ENCODE measurements at regions not wholly inside any gene's neighbourhood (a gene's known extent, or its start where the extent isn't known, plus 50 kb on each side); places are given as distances from the start of the nearest gene placed in this dataset.
"Not testable (repeated sequence)": the region's sequence is repeated elsewhere in the genome, so short reads cannot be mapped to it uniquely, and the experiment has no call there.

DNA sequence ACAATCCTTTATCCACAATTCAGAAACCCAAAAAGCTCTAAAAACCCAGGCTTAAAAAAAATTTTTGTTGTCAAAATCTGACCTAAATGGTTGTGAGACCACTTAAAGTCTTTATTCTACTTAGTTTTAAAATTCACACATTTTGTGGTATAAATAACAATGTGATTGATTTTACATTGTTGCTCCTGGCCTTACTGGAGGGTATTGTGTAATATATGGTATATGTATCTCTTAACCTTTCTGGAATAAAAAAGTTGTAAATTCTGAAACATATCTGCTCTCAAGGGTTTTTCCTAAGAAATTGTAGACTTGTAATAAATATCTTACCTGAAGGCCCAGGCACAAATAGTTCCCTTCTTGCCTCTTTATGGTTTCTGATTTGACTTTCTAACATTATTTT, 73.3 kb upstream of the PNPT1 start:
- H3K27me3 ChIP-seq (replicated peaks; ENCODE audit: control insufficient read depth, insufficient read depth, low read length) = no peaks in the 10 kb centered on the region
- no peaks in the 10 kb centered on the region for H3K36me3 ChIP-seq (ENCODE audit: control insufficient read depth, insufficient read depth, low read length)
- TF ChIP-seq, protein P1, sequence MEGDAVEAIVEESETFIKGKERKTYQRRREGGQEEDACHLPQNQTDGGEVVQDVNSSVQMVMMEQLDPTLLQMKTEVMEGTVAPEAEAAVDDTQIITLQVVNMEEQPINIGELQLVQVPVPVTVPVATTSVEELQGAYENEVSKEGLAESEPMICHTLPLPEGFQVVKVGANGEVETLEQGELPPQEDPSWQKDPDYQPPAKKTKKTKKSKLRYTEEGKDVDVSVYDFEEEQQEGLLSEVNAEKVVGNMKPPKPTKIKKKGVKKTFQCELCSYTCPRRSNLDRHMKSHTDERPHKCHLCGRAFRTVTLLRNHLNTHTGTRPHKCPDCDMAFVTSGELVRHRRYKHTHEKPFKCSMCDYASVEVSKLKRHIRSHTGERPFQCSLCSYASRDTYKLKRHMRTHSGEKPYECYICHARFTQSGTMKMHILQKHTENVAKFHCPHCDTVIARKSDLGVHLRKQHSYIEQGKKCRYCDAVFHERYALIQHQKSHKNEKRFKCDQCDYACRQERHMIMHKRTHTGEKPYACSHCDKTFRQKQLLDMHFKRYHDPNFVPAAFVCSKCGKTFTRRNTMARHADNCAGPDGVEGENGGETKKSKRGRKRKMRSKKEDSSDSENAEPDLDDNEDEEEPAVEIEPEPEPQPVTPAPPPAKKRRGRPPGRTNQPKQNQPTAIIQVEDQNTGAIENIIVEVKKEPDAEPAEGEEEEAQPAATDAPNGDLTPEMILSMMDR (IDR thresholded peaks at IDR 0.05; ENCODE audit: insufficient read depth, low read length, poor library complexity, severe bottlenecking) = no peak
- DNase-seq (ENCODE audit: extremely low read depth, insufficient read length) = no peak
- H3K4me3 ChIP-seq (replicated peaks; ENCODE audit: low read depth, low read length) = no peak overlapping the region

- H3K4me3 ChIP-seq (replicated peaks; ENCODE audit: low read depth, low read length); DNase-seq (ENCODE audit: extremely low read depth, insufficient read length); H3K36me3 ChIP-seq (ENCODE audit: control insufficient read depth, insufficient read depth, low read length); H3K27me3 ChIP-seq (replicated peaks; ENCODE audit: control insufficient read depth, insufficient read depth, low read length): not testable (repeated sequence)
These were observed 72.1 kb upstream of the PNPT1 start for GRCh38 chr2:55765708-55766107.

DNA sequence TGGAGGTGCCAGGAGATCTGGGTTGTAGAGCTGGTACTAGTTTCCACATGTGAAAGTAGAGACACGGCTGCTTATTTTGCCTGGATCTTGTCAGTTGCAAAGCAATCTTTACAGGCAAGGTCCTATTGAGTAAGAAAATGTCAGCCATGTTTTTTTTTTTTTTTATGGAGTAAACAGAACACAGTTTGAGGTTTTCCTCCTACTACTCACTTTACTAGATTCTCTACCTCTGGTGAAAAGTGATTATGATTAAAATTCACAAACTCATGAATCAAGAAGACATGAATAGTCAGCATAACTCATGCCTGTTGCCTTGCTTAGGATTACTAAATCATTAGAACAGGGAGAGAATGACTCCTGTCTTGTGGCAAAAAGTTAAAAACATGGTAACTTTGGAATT, 70.1 kb upstream of the PNPT1 start:
- DNase-seq (ENCODE audit: extremely low read depth, insufficient read length) = no peak
- H3K27me3 ChIP-seq (replicated peaks; ENCODE audit: control insufficient read depth, insufficient read depth, low read length) = no peaks in the 10 kb centered on the region
- H3K4me3 ChIP-seq (replicated peaks; ENCODE audit: low read depth, low read length) = no peak overlapping the region
- H3K36me3 ChIP-seq (ENCODE audit: control insufficient read depth, insufficient read depth, low read length) = no peaks in the 10 kb centered on the region
- TF ChIP-seq, protein P1 (IDR thresholded peaks at IDR 0.05; ENCODE audit: insufficient read depth, low read length, poor library complexity, severe bottlenecking) = no peak

- H3K4me3 ChIP-seq (replicated peaks; ENCODE audit: low read depth, low read length) = no peak overlapping the region
- TF ChIP-seq, protein P1 (IDR thresholded peaks at IDR 0.05; ENCODE audit: insufficient read depth, low read length, poor library complexity, severe bottlenecking) = no peak
- H3K27me3 ChIP-seq (replicated peaks; ENCODE audit: control insufficient read depth, insufficient read depth, low read length) = no peaks in the 10 kb centered on the region
- no peak for DNase-seq (ENCODE audit: extremely low read depth, insufficient read length)
- H3K36me3 ChIP-seq (ENCODE audit: control insufficient read depth, insufficient read depth, low read length) = no peaks in the 10 kb centered on the region
These were observed 67.9 kb upstream of the PNPT1 start for GRCh38 chr2:55761526-55761925.

- TF ChIP-seq, protein P1 (IDR thresholded peaks at IDR 0.05; ENCODE audit: insufficient read depth, low read length, poor library complexity, severe bottlenecking) = no peak
- Histone ChIP-seq H3K27me3 (replicated peaks; ENCODE audit: control insufficient read depth, insufficient read depth, low read length) (no peaks in the 10 kb centered on the region), H3K36me3 (ENCODE audit: control insufficient read depth, insufficient read depth, low read length) (no peaks in the 10 kb centered on the region), H3K4me3 (replicated peaks; ENCODE audit: low read depth, low read length) (no peak overlapping the region)
- DNase-seq (ENCODE audit: extremely low read depth, insufficient read length) = no peak
These were observed 67.4 kb upstream of the PNPT1 start for GRCh38 chr2:55761024-55761423.

- H3K4me3 ChIP-seq (replicated peaks; ENCODE audit: low read depth, low read length) = no peak overlapping the region
- DNase-seq (ENCODE audit: extremely low read depth, insufficient read length) = no peak
- TF ChIP-seq, protein P1 (IDR thresholded peaks at IDR 0.05; ENCODE audit: insufficient read depth, low read length, poor library complexity, severe bottlenecking) = no peak
- H3K36me3 ChIP-seq (ENCODE audit: control insufficient read depth, insufficient read depth, low read length) = no peaks in the 10 kb centered on the region
- no peaks in the 10 kb centered on the region for H3K27me3 ChIP-seq (replicated peaks; ENCODE audit: control insufficient read depth, insufficient read depth, low read length)
These were observed 66.5 kb upstream of the PNPT1 start for GRCh38 chr2:55760125-55760524.

All from GM06990 (cell line).